ENCODE measurements at regions not wholly inside any gene's neighbourhood (a gene's known extent, or its start where the extent isn't known, plus 50 kb on each side); places are given as distances from the start of the nearest gene placed in this dataset.
"Not testable (repeated sequence)": the region's sequence is repeated elsewhere in the genome, so short reads cannot be mapped to it uniquely, and the experiment has no call there.

DNA sequence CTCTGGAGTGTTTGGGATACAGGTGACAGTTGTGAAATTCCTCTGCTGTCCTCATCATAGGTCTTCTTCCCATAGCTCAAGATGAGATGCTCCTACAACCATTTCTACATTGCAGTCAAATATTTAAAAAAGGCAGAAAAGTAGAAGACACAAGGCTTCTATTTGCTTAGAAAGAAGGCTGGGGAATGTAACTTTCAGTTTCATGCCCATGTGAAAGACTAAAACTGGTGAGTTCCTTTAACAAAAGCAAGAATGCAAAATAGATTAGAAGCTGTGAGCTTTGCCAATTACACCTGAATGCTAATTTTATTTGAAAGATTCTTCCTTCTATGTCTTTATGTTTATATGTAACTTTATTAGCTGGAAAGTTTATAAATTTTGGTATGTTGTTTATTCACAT lies 1682.7 kb downstream of the BRINP3 start:
- H3K9me3 Mint-ChIP-seq = peaks cover 11% of the 10 kb centered on the region
- no peak overlapping the region for H3K4me3 Mint-ChIP-seq
- no peak overlapping the region for H3K27ac Mint-ChIP-seq
- no peaks in the 10 kb centered on the region for H3K36me3 Mint-ChIP-seq
- no peaks in the 10 kb centered on the region for H3K27me3 Mint-ChIP-seq
- H3K4me1 Mint-ChIP-seq = no peaks in the 10 kb centered on the region

GRCh38 chr1:188812153-188812552 lies 1665.5 kb downstream of the BRINP3 start:
- not testable (repeated sequence) for H3K4me1 Mint-ChIP-seq

GRCh38 chr1:188812836-188813573 lies 1664.7 kb downstream of the BRINP3 start:
- not testable (repeated sequence) for H3K9me3 Mint-ChIP-seq, H3K27ac Mint-ChIP-seq, H3K27me3 Mint-ChIP-seq, H3K4me3 Mint-ChIP-seq, H3K36me3 Mint-ChIP-seq, H3K4me1 Mint-ChIP-seq

More at GRCh38 chr1:188812153-188812552, 1665.5 kb downstream of the BRINP3 start:
- not testable (repeated sequence) for H3K27ac Mint-ChIP-seq, H3K9me3 Mint-ChIP-seq, H3K27me3 Mint-ChIP-seq, H3K36me3 Mint-ChIP-seq, H3K4me3 Mint-ChIP-seq

DNA sequence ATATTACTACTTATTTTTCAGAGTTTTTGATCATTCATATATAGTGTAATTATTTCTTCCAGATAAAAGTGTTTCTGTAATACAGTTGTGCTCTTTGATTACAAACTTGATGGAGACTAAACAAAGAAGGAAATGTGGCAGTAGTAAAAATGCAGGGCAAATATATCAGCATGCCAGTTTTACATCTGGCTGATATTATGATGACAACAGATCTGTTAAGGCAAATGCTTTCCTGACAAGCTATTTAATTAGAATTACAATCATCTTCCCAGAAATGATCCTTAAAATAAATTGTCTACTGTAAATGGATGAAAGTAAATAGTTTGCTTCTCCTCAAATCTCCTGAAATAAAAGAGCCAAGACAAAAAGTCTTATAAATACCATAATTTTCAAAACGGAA lies 1659.8 kb downstream of the BRINP3 start:
- Mint-ChIP-seq H3K4me1 (no peaks in the 10 kb centered on the region), H3K4me3 (no peak overlapping the region), H3K27me3 (no peaks in the 10 kb centered on the region), H3K27ac (no peak overlapping the region), H3K36me3 (no peaks in the 10 kb centered on the region), H3K9me3 (no peaks in the 10 kb centered on the region)

GRCh38 chr1:188822248-188822647 lies 1655.4 kb downstream of the BRINP3 start:
- Mint-ChIP-seq H3K36me3 (no peaks in the 10 kb centered on the region), H3K27me3 (no peaks in the 10 kb centered on the region), H3K4me1 (no peaks in the 10 kb centered on the region), H3K27ac (no peak overlapping the region), H3K4me3 (no peak overlapping the region), H3K9me3 (peaks cover 8% of the 10 kb centered on the region)

GRCh38 chr1:188825471-188825870 lies 1652.2 kb downstream of the BRINP3 start:
- Mint-ChIP-seq H3K4me1 (no peaks in the 10 kb centered on the region), H3K27ac (no peak overlapping the region), H3K4me3 (no peak overlapping the region), H3K36me3 (no peaks in the 10 kb centered on the region), H3K27me3 (no peaks in the 10 kb centered on the region), H3K9me3 (peaks cover 8% of the 10 kb centered on the region)

GRCh38 chr1:188826800-188827199 lies 1650.9 kb downstream of the BRINP3 start:
- Mint-ChIP-seq H3K4me1 (no peaks in the 10 kb centered on the region), H3K4me3 (no peak overlapping the region)

DNA sequence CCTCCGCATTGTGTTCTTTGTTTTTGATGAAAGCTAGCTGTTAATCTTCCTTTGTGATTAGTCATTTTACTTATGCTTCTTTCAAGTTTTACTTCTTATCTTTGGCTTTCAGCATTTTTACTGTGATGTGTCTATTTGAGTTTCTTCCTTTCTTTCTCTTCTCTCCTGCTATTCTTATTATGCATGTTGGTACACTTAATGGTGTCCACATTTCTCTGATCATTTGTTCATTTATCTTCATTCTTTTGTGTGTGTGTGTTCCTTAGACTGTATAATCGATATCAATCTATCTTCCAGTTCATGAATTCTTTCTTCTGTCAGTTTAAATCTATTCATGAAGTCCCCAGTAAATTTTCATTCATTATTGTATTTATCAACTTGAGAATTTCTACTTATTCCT lies 1650.3 kb downstream of the BRINP3 start:
- Mint-ChIP-seq H3K36me3 (no peaks in the 10 kb centered on the region), H3K4me1 (no peaks in the 10 kb centered on the region), H3K9me3 (peaks cover 8% of the 10 kb centered on the region), H3K4me3 (no peak overlapping the region), H3K27ac (no peak overlapping the region), H3K27me3 (no peaks in the 10 kb centered on the region)

More at GRCh38 chr1:188826800-188827199, 1650.9 kb downstream of the BRINP3 start:
- peaks cover 8% of the 10 kb centered on the region for H3K9me3 Mint-ChIP-seq
- no peaks in the 10 kb centered on the region for H3K36me3 Mint-ChIP-seq
- H3K27ac Mint-ChIP-seq = no peak overlapping the region
- no peaks in the 10 kb centered on the region for H3K27me3 Mint-ChIP-seq

GRCh38 chr1:188841111-188841696 lies 1636.5 kb downstream of the BRINP3 start:
- not testable (repeated sequence) for H3K4me1 Mint-ChIP-seq, H3K27ac Mint-ChIP-seq, H3K36me3 Mint-ChIP-seq, H3K9me3 Mint-ChIP-seq, H3K27me3 Mint-ChIP-seq, H3K4me3 Mint-ChIP-seq

- Mint-ChIP-seq H3K4me3 (no peak overlapping the region), H3K4me1 (no peaks in the 10 kb centered on the region), H3K36me3 (no peaks in the 10 kb centered on the region), H3K9me3 (no peaks in the 10 kb centered on the region), H3K27ac (no peak overlapping the region), H3K27me3 (no peaks in the 10 kb centered on the region)
Observed at GRCh38 chr1:188846468-188846867, 1631.2 kb downstream of the BRINP3 start.

DNA sequence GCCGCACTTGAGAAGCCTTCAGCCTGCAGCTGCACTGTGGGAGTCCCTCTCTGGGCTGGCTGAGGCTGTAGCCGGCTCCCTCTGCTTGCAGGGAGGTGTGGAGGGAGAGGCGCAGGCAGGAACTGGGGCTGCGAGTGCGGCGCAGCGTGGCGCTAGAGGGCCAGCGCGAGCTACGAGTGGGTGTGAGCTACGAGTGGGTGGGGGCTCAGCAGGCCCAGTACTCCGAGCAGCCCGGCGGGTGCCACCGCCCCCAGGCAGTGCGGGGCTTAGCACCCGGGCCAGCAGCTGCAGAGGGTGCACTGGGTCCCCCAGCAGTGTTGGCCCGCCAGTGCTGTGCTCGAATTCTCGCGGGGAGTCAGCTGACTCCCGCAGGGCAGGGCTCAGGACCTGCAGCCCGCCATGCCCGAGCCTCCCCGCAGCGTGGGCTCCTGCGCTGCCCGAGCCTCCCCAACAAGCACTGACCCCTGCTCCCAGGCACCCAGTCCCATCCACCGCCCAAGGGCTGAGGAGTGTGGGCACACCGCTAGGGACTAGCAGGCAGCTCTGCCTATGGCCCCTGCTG lies 1620.1 kb downstream of the BRINP3 start:
- Mint-ChIP-seq H3K4me1 (no peaks in the 10 kb centered on the region), H3K4me3 (no peak overlapping the region), H3K27ac (no peak overlapping the region), H3K27me3 (no peaks in the 10 kb centered on the region), H3K9me3 (no peaks in the 10 kb centered on the region), H3K36me3 (no peaks in the 10 kb centered on the region)

- H3K27me3 Mint-ChIP-seq = no peaks in the 10 kb centered on the region
- no peaks in the 10 kb centered on the region for H3K4me1 Mint-ChIP-seq
- peaks cover 12% of the 10 kb centered on the region for H3K9me3 Mint-ChIP-seq
- H3K27ac Mint-ChIP-seq = no peak overlapping the region
- H3K4me3 Mint-ChIP-seq = no peak overlapping the region
- no peaks in the 10 kb centered on the region for H3K36me3 Mint-ChIP-seq
Observed at GRCh38 chr1:188867614-188868013, 1610.0 kb downstream of the BRINP3 start.

- Mint-ChIP-seq H3K36me3 (no peaks in the 10 kb centered on the region), H3K4me3 (no peak overlapping the region), H3K9me3 (no peaks in the 10 kb centered on the region), H3K27ac (no peak overlapping the region), H3K27me3 (no peaks in the 10 kb centered on the region), H3K4me1 (no peaks in the 10 kb centered on the region)
Observed at GRCh38 chr1:188871164-188871563, 1606.5 kb downstream of the BRINP3 start.

DNA sequence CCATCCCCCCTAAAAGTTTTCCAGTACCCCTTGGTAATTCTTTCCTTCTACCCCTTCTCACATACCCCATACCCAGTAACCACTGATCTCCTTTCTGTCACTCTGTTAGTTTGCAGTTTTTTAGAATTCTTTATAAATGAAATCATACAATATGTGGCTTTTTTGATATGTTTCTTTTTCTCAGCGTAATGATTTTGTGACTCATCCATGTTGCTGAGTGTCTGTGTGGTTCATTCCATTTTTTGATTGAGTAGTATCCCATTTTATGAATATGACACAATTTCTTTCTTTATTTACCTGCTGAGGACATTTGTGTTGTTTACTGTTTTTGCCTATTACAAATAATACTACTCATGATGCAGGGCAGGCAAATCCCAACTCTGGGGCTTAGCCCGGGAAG lies 1605.3 kb downstream of the BRINP3 start:
- no peaks in the 10 kb centered on the region for H3K27me3 Mint-ChIP-seq
- no peak overlapping the region for H3K27ac Mint-ChIP-seq
- no peaks in the 10 kb centered on the region for H3K36me3 Mint-ChIP-seq
- H3K9me3 Mint-ChIP-seq = no peaks in the 10 kb centered on the region
- no peak overlapping the region for H3K4me3 Mint-ChIP-seq
- H3K4me1 Mint-ChIP-seq = no peaks in the 10 kb centered on the region

- H3K4me1 Mint-ChIP-seq = no peaks in the 10 kb centered on the region
- no peaks in the 10 kb centered on the region for H3K9me3 Mint-ChIP-seq
- no peaks in the 10 kb centered on the region for H3K36me3 Mint-ChIP-seq
- H3K27me3 Mint-ChIP-seq = no peaks in the 10 kb centered on the region
- no peak overlapping the region for H3K4me3 Mint-ChIP-seq
- no peak overlapping the region for H3K27ac Mint-ChIP-seq
Observed at GRCh38 chr1:188877668-188878067, 1600.0 kb downstream of the BRINP3 start.

- no peaks in the 10 kb centered on the region for H3K4me1 Mint-ChIP-seq
- H3K4me3 Mint-ChIP-seq = no peak overlapping the region
- H3K27me3 Mint-ChIP-seq = no peaks in the 10 kb centered on the region
- H3K36me3 Mint-ChIP-seq = no peaks in the 10 kb centered on the region
- H3K9me3 Mint-ChIP-seq = peaks cover 5% of the 10 kb centered on the region
- H3K27ac Mint-ChIP-seq = no peak overlapping the region
Observed at GRCh38 chr1:188888386-188888785, 1589.3 kb downstream of the BRINP3 start.
